ENCODE measurements at regions not wholly inside any gene's neighbourhood (a gene's known extent, or its start where the extent isn't known, plus 50 kb on each side); places are given as distances from the start of the nearest gene placed in this dataset.

GRCh38 chrX:39973810-39974209 lies 123.9 kb downstream of the BCOR start:
- no peak for DNase-seq

- DNase-seq: no peak
Observed at GRCh38 chrX:39974270-39974669, 123.5 kb downstream of the BCOR start.

GRCh38 chrX:39975101-39975925 lies 122.4 kb downstream of the BCOR start:
- no peak for DNase-seq

- DNase-seq: no peak
Observed at GRCh38 chrX:39981946-39982345, 115.8 kb downstream of the BCOR start.

GRCh38 chrX:39982948-39983347 lies 114.8 kb downstream of the BCOR start:
- DNase-seq: no peak

GRCh38 chrX:39983715-39984114 lies 114.0 kb downstream of the BCOR start:
- DNase-seq: no peak

- no peak for DNase-seq
Observed at GRCh38 chrX:39984191-39984956, 113.4 kb downstream of the BCOR start.

GRCh38 chrX:39985071-39985470 lies 112.7 kb downstream of the BCOR start:
- no peak for DNase-seq

- no peak for DNase-seq
Observed at GRCh38 chrX:39985551-39985950, 112.2 kb downstream of the BCOR start.

GRCh38 chrX:39988496-39988895 lies 109.3 kb downstream of the BCOR start:
- DNase-seq: no peak

- DNase-seq: no peak
Observed at GRCh38 chrX:39990388-39990787, 107.4 kb downstream of the BCOR start.

- DNase-seq: no peak
Observed at GRCh38 chrX:39992300-39992699, 105.5 kb downstream of the BCOR start.

GRCh38 chrX:39995457-39995856 lies 102.3 kb downstream of the BCOR start:
- DNase-seq: no peak

GRCh38 chrX:39996536-39996935 lies 101.2 kb downstream of the BCOR start:
- DNase-seq: no peak

- no peak for DNase-seq
Observed at GRCh38 chrX:39998636-39999406, 98.9 kb downstream of the BCOR start.
